ENCODE measurements at regions not wholly inside any gene's neighbourhood (a gene's known extent, or its start where the extent isn't known, plus 50 kb on each side); places are given as distances from the start of the nearest gene placed in this dataset.
"Not testable (repeated sequence)": the region's sequence is repeated elsewhere in the genome, so short reads cannot be mapped to it uniquely, and the experiment has no call there.

- WGBS (ENCODE audit: insufficient coverage, low lambda C conversion rate): 67% methylated on average over 1 of the region's 2 CpGs
- no peaks in the 10 kb centered on the region for H3K36me3 ChIP-seq (ENCODE audit: control insufficient read depth, insufficient read depth, low read length)
- no peaks in the 10 kb centered on the region for H3K4me1 ChIP-seq (ENCODE audit: control insufficient read depth, insufficient read depth, low read length)
- no peak for DNase-seq
- no peaks in the 10 kb centered on the region for H3K27me3 ChIP-seq (ENCODE audit: control insufficient read depth, insufficient read depth, low read length)
- H3K27ac ChIP-seq (ENCODE audit: low read length): no peak overlapping the region
- no peaks in the 10 kb centered on the region for H3K9me3 ChIP-seq (ENCODE audit: control insufficient read depth, low read depth, low read length)
- no peak overlapping the region for H3K4me3 ChIP-seq (ENCODE audit: low read length)
These were observed 88.5 kb upstream of the SSTR4 start for GRCh38 chr20:22946596-22946995.

GRCh38 chr20:22949331-22950109 lies 85.6 kb upstream of the SSTR4 start:
- H3K9me3 ChIP-seq (ENCODE audit: control insufficient read depth, low read depth, low read length): no peaks in the 10 kb centered on the region
- H3K36me3 ChIP-seq (ENCODE audit: control insufficient read depth, insufficient read depth, low read length): no peaks in the 10 kb centered on the region
- H3K27ac ChIP-seq (ENCODE audit: low read length): no peak overlapping the region
- H3K4me3 ChIP-seq (ENCODE audit: low read length): no peak overlapping the region
- no CpG with 5 or more reads among the region's 5 CpGs for WGBS (ENCODE audit: insufficient coverage, low lambda C conversion rate)
- no peak for DNase-seq
- H3K4me1 ChIP-seq (ENCODE audit: control insufficient read depth, insufficient read depth, low read length): no peaks in the 10 kb centered on the region
- no peaks in the 10 kb centered on the region for H3K27me3 ChIP-seq (ENCODE audit: control insufficient read depth, insufficient read depth, low read length)

GRCh38 chr20:22951966-22952365 lies 83.1 kb upstream of the SSTR4 start:
- Histone ChIP-seq H3K4me3 (ENCODE audit: low read length) (no peak overlapping the region), H3K27ac (ENCODE audit: low read length) (no peak overlapping the region), H3K4me1 (ENCODE audit: control insufficient read depth, insufficient read depth, low read length) (no peaks in the 10 kb centered on the region), H3K27me3 (ENCODE audit: control insufficient read depth, insufficient read depth, low read length) (no peaks in the 10 kb centered on the region), H3K9me3 (ENCODE audit: control insufficient read depth, low read depth, low read length) (no peaks in the 10 kb centered on the region), H3K36me3 (ENCODE audit: control insufficient read depth, insufficient read depth, low read length) (no peaks in the 10 kb centered on the region)
- 83% methylated on average over 1 of the region's 1 CpG for WGBS (ENCODE audit: insufficient coverage, low lambda C conversion rate)
- no peak for DNase-seq

GRCh38 chr20:22954661-22955060 lies 80.5 kb upstream of the SSTR4 start:
- H3K27ac ChIP-seq (ENCODE audit: low read length): no peak overlapping the region
- 100% methylated on average over 2 of the region's 3 CpGs for WGBS (ENCODE audit: insufficient coverage, low lambda C conversion rate)
- no peaks in the 10 kb centered on the region for H3K4me1 ChIP-seq (ENCODE audit: control insufficient read depth, insufficient read depth, low read length)
- H3K27me3 ChIP-seq (ENCODE audit: control insufficient read depth, insufficient read depth, low read length): no peaks in the 10 kb centered on the region
- no peaks in the 10 kb centered on the region for H3K36me3 ChIP-seq (ENCODE audit: control insufficient read depth, insufficient read depth, low read length)
- no peak for DNase-seq
- H3K4me3 ChIP-seq (ENCODE audit: low read length): no peak overlapping the region
- no peaks in the 10 kb centered on the region for H3K9me3 ChIP-seq (ENCODE audit: control insufficient read depth, low read depth, low read length)

- Histone ChIP-seq H3K4me1 (ENCODE audit: control insufficient read depth, insufficient read depth, low read length) (no peaks in the 10 kb centered on the region), H3K9me3 (ENCODE audit: control insufficient read depth, low read depth, low read length) (no peaks in the 10 kb centered on the region), H3K27me3 (ENCODE audit: control insufficient read depth, insufficient read depth, low read length) (no peaks in the 10 kb centered on the region), H3K27ac (ENCODE audit: low read length) (no peak overlapping the region), H3K4me3 (ENCODE audit: low read length) (no peak overlapping the region), H3K36me3 (ENCODE audit: control insufficient read depth, insufficient read depth, low read length) (no peaks in the 10 kb centered on the region)
- WGBS (ENCODE audit: insufficient coverage, low lambda C conversion rate): no CpG with 5 or more reads among the region's 6 CpGs
- DNase-seq: no peak
These were observed 76.7 kb upstream of the SSTR4 start for GRCh38 chr20:22958390-22958789.

- Histone ChIP-seq H3K9me3 (ENCODE audit: control insufficient read depth, low read depth, low read length) (no peaks in the 10 kb centered on the region), H3K36me3 (ENCODE audit: control insufficient read depth, insufficient read depth, low read length) (no peaks in the 10 kb centered on the region), H3K4me3 (ENCODE audit: low read length) (no peak overlapping the region), H3K4me1 (ENCODE audit: control insufficient read depth, insufficient read depth, low read length) (no peaks in the 10 kb centered on the region), H3K27ac (ENCODE audit: low read length) (no peak overlapping the region), H3K27me3 (ENCODE audit: control insufficient read depth, insufficient read depth, low read length) (no peaks in the 10 kb centered on the region)
- no CpG with 5 or more reads among the region's 3 CpGs for WGBS (ENCODE audit: insufficient coverage, low lambda C conversion rate)
- no peak for DNase-seq
These were observed 72.3 kb upstream of the SSTR4 start for GRCh38 chr20:22962567-22963439.

- no peak overlapping the region for H3K4me3 ChIP-seq (ENCODE audit: low read length)
- H3K27me3 ChIP-seq (ENCODE audit: control insufficient read depth, insufficient read depth, low read length): no peaks in the 10 kb centered on the region
- H3K36me3 ChIP-seq (ENCODE audit: control insufficient read depth, insufficient read depth, low read length): no peaks in the 10 kb centered on the region
- DNase-seq: no peak
- no peaks in the 10 kb centered on the region for H3K9me3 ChIP-seq (ENCODE audit: control insufficient read depth, low read depth, low read length)
- no peak overlapping the region for H3K27ac ChIP-seq (ENCODE audit: low read length)
- 61% methylated on average over 2 of the region's 3 CpGs for WGBS (ENCODE audit: insufficient coverage, low lambda C conversion rate)
- no peaks in the 10 kb centered on the region for H3K4me1 ChIP-seq (ENCODE audit: control insufficient read depth, insufficient read depth, low read length)
These were observed 71.5 kb upstream of the SSTR4 start for GRCh38 chr20:22963581-22963980.

- Histone ChIP-seq H3K4me3 (ENCODE audit: low read length) (no peak overlapping the region), H3K27ac (ENCODE audit: low read length) (no peak overlapping the region), H3K4me1 (ENCODE audit: control insufficient read depth, insufficient read depth, low read length) (no peaks in the 10 kb centered on the region), H3K9me3 (ENCODE audit: control insufficient read depth, low read depth, low read length) (no peaks in the 10 kb centered on the region), H3K27me3 (ENCODE audit: control insufficient read depth, insufficient read depth, low read length) (no peaks in the 10 kb centered on the region), H3K36me3 (ENCODE audit: control insufficient read depth, insufficient read depth, low read length) (no peaks in the 10 kb centered on the region)
- no CpG with 5 or more reads among the region's 4 CpGs for WGBS (ENCODE audit: insufficient coverage, low lambda C conversion rate)
- no peak for DNase-seq
These were observed 68.2 kb upstream of the SSTR4 start for GRCh38 chr20:22966787-22967464.

GRCh38 chr20:22967706-22968105 lies 67.4 kb upstream of the SSTR4 start:
- not testable (repeated sequence) for H3K36me3 ChIP-seq (ENCODE audit: control insufficient read depth, insufficient read depth, low read length)
- whole genome bisulfite sequencing (ENCODE audit: insufficient coverage, low lambda C conversion rate): no CpG with 5 or more reads among the region's 2 CpGs

GRCh38 chr20:22969031-22969430 lies 66.1 kb upstream of the SSTR4 start:
- not testable (repeated sequence) for H3K4me1 ChIP-seq (ENCODE audit: control insufficient read depth, insufficient read depth, low read length); H3K27me3 ChIP-seq (ENCODE audit: control insufficient read depth, insufficient read depth, low read length); H3K27ac ChIP-seq (ENCODE audit: low read length); H3K9me3 ChIP-seq (ENCODE audit: control insufficient read depth, low read depth, low read length); DNase-seq; H3K4me3 ChIP-seq (ENCODE audit: low read length); H3K36me3 ChIP-seq (ENCODE audit: control insufficient read depth, insufficient read depth, low read length)
- no CpG with 5 or more reads among the region's 1 CpG for WGBS (ENCODE audit: insufficient coverage, low lambda C conversion rate)

More at GRCh38 chr20:22967706-22968105, 67.4 kb upstream of the SSTR4 start:
- not testable (repeated sequence) for H3K27me3 ChIP-seq (ENCODE audit: control insufficient read depth, insufficient read depth, low read length); H3K9me3 ChIP-seq (ENCODE audit: control insufficient read depth, low read depth, low read length); DNase-seq; H3K27ac ChIP-seq (ENCODE audit: low read length); H3K4me3 ChIP-seq (ENCODE audit: low read length); H3K4me1 ChIP-seq (ENCODE audit: control insufficient read depth, insufficient read depth, low read length)
